ENCODE measurements at regions not wholly inside any gene's neighbourhood (a gene's known extent, or its start where the extent isn't known, plus 50 kb on each side); places are given as distances from the start of the nearest gene placed in this dataset.

DNA sequence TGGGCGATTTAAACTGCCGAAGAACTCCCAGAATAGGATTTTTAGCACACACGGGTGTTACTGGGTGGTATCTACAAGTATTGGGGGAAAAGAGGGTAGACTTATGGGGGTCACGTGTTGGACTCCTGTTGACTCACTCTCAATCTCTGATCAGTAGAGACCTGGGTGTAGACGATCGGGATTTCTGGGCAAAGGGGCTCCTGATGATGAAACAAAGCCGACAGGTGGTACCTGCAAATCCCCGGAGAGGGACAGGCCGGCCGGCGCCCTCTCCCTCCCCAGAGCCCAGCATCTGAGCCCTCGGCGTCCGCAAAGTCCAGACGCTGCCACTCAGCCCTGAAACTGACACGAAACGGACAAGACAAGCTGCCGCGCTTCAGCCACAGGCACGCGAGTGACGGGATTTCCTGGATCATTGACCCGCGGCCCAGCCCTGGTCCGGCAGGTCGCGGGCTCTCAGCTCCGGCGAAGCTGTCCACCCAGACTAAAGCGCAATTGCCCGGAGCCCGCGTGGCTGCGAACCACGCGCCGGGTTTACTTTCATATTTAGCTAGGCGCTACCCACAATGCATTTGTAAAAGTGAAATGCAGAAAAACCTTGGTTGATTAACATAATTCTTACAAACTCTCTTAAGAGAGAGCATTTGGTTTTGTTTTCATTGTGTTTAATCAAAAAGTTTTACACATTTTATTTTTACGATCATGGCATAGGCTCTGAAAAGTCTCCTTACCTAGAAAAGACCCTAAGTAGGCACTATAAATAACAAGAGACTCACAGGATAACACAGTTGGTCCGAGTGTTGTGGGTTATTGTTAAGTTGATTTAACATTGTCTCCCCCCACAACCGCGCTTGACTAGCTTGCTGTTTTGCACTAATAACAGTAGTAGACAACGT lies 56.9 kb upstream of the EZH2 start:
- no peak for TF ChIP-seq CTCF (IDR thresholded peaks at IDR 0.05)
- TF ChIP-seq EP300 (IDR thresholded peaks at IDR 0.05), result peak in 1 of 4 donors; percentile 4
